ENCODE measurements at regions not wholly inside any gene's neighbourhood (a gene's known extent, or its start where the extent isn't known, plus 50 kb on each side); places are given as distances from the start of the nearest gene placed in this dataset.

GRCh38 chr2:15886231-15886630 is 54.1 kb upstream of the MYCN start:
- Histone ChIP-seq H3K4me1 (no peaks in the 10 kb centered on the region), H3K27ac (no peak overlapping the region), H3K27me3 (no peaks in the 10 kb centered on the region), H3K4me3 (no peak overlapping the region), H3K9me3 (no peaks in the 10 kb centered on the region), H3K36me3 (no peaks in the 10 kb centered on the region)
- no peak for TF ChIP-seq CTCF (IDR thresholded peaks at IDR 0.05)
- no peak for TF ChIP-seq POLR2A (IDR thresholded peaks at IDR 0.05)
- no peak for DNase-seq

- no peak overlapping the region for H3K4me3 ChIP-seq
- no peak overlapping the region for H3K27ac ChIP-seq
- no peaks in the 10 kb centered on the region for H3K9me3 ChIP-seq
- TF ChIP-seq CTCF (IDR thresholded peaks at IDR 0.05) (no peak), POLR2A (IDR thresholded peaks at IDR 0.05) (no peak)
- no peak for DNase-seq
- H3K4me1 ChIP-seq, result no peaks in the 10 kb centered on the region
- no peaks in the 10 kb centered on the region for H3K27me3 ChIP-seq
- H3K36me3 ChIP-seq, result no peaks in the 10 kb centered on the region
Observed at GRCh38 chr2:15889442-15890123, 50.8 kb upstream of the MYCN start.

DNA sequence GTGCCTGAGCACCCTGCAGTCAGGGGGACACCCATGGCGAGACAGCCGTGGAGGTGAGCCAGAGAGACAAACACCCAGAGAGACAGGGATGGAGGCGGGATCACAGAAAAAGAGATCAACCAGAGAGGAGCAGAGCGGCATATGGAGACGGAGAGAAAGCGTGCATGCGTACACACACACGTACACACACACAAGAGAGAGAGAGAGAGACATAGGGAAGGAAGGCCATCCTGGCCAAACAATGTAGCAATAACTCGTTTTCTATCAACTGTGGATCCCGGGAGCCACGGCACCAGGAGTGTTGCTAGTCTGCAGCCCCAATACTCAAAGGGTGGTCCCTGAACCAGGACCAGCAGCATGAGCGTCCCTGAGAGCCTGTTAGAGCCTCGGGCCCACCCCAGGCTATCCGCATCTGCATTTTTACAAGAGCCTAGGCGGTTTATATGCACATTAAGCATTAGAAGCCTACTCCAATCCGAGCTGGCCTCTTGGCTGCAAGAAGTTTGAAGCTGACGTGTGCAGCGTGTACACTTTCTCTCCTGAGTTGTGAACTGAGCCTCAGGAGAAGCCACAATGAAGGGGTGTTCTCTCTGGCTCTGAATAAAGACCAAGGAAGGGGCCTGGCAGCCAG is 50.1 kb upstream of the MYCN start:
- TF ChIP-seq CTCF (IDR thresholded peaks at IDR 0.05) (no peak), POLR2A (IDR thresholded peaks at IDR 0.05) (no peak)
- Histone ChIP-seq H3K4me3 (no peak overlapping the region), H3K4me1 (no peaks in the 10 kb centered on the region), H3K27me3 (no peaks in the 10 kb centered on the region), H3K36me3 (no peaks in the 10 kb centered on the region), H3K27ac (no peak overlapping the region), H3K9me3 (no peaks in the 10 kb centered on the region)
- no peak for DNase-seq

Small RNAs in the stretch of these regions (small RNA-seq; reads per million reads assigned to genes)
- 0 reads per million in 2 donors for gene RNU5E-7P

Measured in Peyer's patch (tissue), 4 donors.